ENCODE measurements at regions not wholly inside any gene's neighbourhood (a gene's known extent, or its start where the extent isn't known, plus 50 kb on each side); places are given as distances from the start of the nearest gene placed in this dataset.

GRCh38 chr11:56885177-56885576 lies 103.5 kb upstream of the OR5AK2 start:
- 3 to 4% methylated on average over 1 of the region's 1 CpG for WGBS, 2 donors
- peak overlapping the region in 3 of 4 donors; percentile 56 to 68 (median 58) for H3K27ac ChIP-seq
- H3K4me3 ChIP-seq, result no peak overlapping the region
- no peaks in the 10 kb centered on the region for H3K36me3 ChIP-seq (replicated peaks in 1 of 2; ENCODE audit: insufficient read depth in 1 of 2, low read depth in 2 of 2)
- intact Hi-C loops (cut with DNase I), result no loop called here
- H3K9me3 ChIP-seq, result no peaks in the 10 kb centered on the region
- ATAC-seq, result peak; percentile 95
- no peaks in the 10 kb centered on the region for H3K27me3 ChIP-seq
- peak; percentile 29 to 74 (median 53) for DNase-seq
- no peak for TF ChIP-seq CTCF (IDR thresholded peaks at IDR 0.05)
- TF ChIP-seq POLR2A (IDR thresholded peaks at IDR 0.05), result no peak
- H3K4me1 ChIP-seq, result peaks cover 24% of the 10 kb centered on the region

- Histone ChIP-seq H3K36me3 (replicated peaks in 1 of 2; ENCODE audit: insufficient read depth in 1 of 2, low read depth in 2 of 2) (no peaks in the 10 kb centered on the region), H3K27ac (peak overlapping the region in 2 of 4 donors; percentile 19 to 68), H3K9me3 (no peaks in the 10 kb centered on the region), H3K4me1 (peaks cover 24% of the 10 kb centered on the region), H3K27me3 (no peaks in the 10 kb centered on the region), H3K4me3 (no peak overlapping the region)
- no peak for DNase-seq
- intact Hi-C loops (cut with DNase I), result no loop called here
- 82 to 88% methylated on average over 9 of the region's 9 CpGs for WGBS, 2 donors
- ATAC-seq, result no peak
- TF ChIP-seq POLR2A (IDR thresholded peaks at IDR 0.05) (no peak), CTCF (IDR thresholded peaks at IDR 0.05) (no peak)
Observed at GRCh38 chr11:56883371-56883987, 105.2 kb upstream of the OR5AK2 start.

GRCh38 chr11:56876621-56877275 lies 112.0 kb upstream of the OR5AK2 start:
- ATAC-seq, result peak; percentile 33
- no peak for DNase-seq

GRCh38 chr11:56855217-56855616 lies 106.7 kb upstream of the OR9G4 start:
- 42 to 55% methylated on average over 2 of the region's 2 CpGs for WGBS, 2 donors
- no peaks in the 10 kb centered on the region for H3K27me3 ChIP-seq
- TF ChIP-seq CTCF (IDR thresholded peaks at IDR 0.05) (no peak), POLR2A (IDR thresholded peaks at IDR 0.05) (no peak)
- DNase-seq (peak in 1 of 4 donors; percentile 9), ATAC-seq (peak; percentile 24)
- H3K36me3 ChIP-seq (replicated peaks in 1 of 2; ENCODE audit: insufficient read depth in 1 of 2, low read depth in 2 of 2), result no peaks in the 10 kb centered on the region
- no peaks in the 10 kb centered on the region for H3K9me3 ChIP-seq
- no peaks in the 10 kb centered on the region for H3K4me1 ChIP-seq
- intact Hi-C loops (cut with DNase I), result no loop called here
- peak overlapping the region in 1 of 4 donors; percentile 1 for H3K27ac ChIP-seq
- no peak overlapping the region for H3K4me3 ChIP-seq

More at GRCh38 chr11:56876621-56877275, 112.0 kb upstream of the OR5AK2 start:
- intact Hi-C loops (cut with DNase I), result no loop called here
- H3K4me1 ChIP-seq, result no peaks in the 10 kb centered on the region
- WGBS, 2 donors, result 69 to 80% methylated on average over 3 of the region's 3 CpGs
- no peak for TF ChIP-seq POLR2A (IDR thresholded peaks at IDR 0.05)
- no peak for TF ChIP-seq CTCF (IDR thresholded peaks at IDR 0.05)
- H3K27ac ChIP-seq, result no peak overlapping the region
- no peaks in the 10 kb centered on the region for H3K27me3 ChIP-seq
- no peaks in the 10 kb centered on the region for H3K9me3 ChIP-seq
- H3K36me3 ChIP-seq (replicated peaks in 1 of 2; ENCODE audit: insufficient read depth in 1 of 2, low read depth in 2 of 2), result no peaks in the 10 kb centered on the region
- H3K4me3 ChIP-seq, result no peak overlapping the region
